IMR-90 (cell line): ENCODE measurements at regions not wholly inside any gene's neighbourhood (a gene's known extent, or its start where the extent isn't known, plus 50 kb on each side); places are given as distances from the start of the nearest gene placed in this dataset.

Source experiments
- ATAC-seq: fragments of 200-7000 bp; cut with Tn5 transposase; 2 replicates; pipeline ENCODE4 v1.9.1; 2020; ENCODE audit warnings: low read depth, mild to moderate bottlenecking, moderate library complexity
- BruUV-seq: library from RNA; stranded (reverse); fragments of 400-500 nt; replicated peaks from 2 replicates; lab custom pipeline; 2021; lab: Mats Ljungman, UMichigan
- CTCF ChIA-PET: fragments of 300-600 bp; formaldehyde crosslinking; extraction: SDS; loops from one replicate; lab custom pipeline; 2021; ENCODE audit warnings: antibody characterized with exemption; lab: Yijun Ruan, JAX
- POLR2A ChIA-PET: fragments of 300-600 bp; sonication (Branson Sonifier 250); formaldehyde crosslinking; loops from one replicate; lab custom pipeline; 2022; ENCODE audit warnings: antibody characterized with exemption; ENCODE audit not compliant: unreplicated experiment; lab: Charles Lee
- DNase-seq: peaks from one replicate; pipeline ENCODE4 v3.0.0; 2013
- H2AFZ ChIP-seq: replicated peaks from 2 replicates; pipeline ENCODE3; 2013; ENCODE audit warnings: low read length, mild to moderate bottlenecking; ENCODE audit not compliant: poor library complexity
- H2AK5ac ChIP-seq: 2 replicates; pipeline ENCODE4 v1.6.1; 2013; ENCODE audit warnings: low read depth, low read length, inconsistent platforms
- H2AK9ac ChIP-seq: replicated peaks from 2 replicates; pipeline ENCODE3; 2013; ENCODE audit warnings: mild to moderate bottlenecking, low read depth, low read length, moderate library complexity; ENCODE audit not compliant: poor library complexity
- H2BK120ac ChIP-seq: 2 replicates; pipeline ENCODE4 v1.6.1; 2013; ENCODE audit warnings: low read depth, low read length, inconsistent platforms
- H2BK15ac ChIP-seq: 3 replicates; pipeline ENCODE4 v1.6.1; 2013; ENCODE audit warnings: low read depth, low read length, inconsistent platforms
- H2BK20ac ChIP-seq: 2 replicates; pipeline ENCODE4 v1.6.1; 2013; ENCODE audit warnings: low read depth, mild to moderate bottlenecking, inconsistent platforms, low read length, moderate library complexity
- H2BK5ac ChIP-seq: 2 replicates; pipeline ENCODE4 v1.6.1; 2013; ENCODE audit warnings: mild to moderate bottlenecking, low read depth, low read length, inconsistent platforms; ENCODE audit not compliant: poor library complexity, severe bottlenecking
- H3K14ac ChIP-seq: replicated peaks from 2 replicates; pipeline ENCODE4 v1.6.1; 2013; ENCODE audit warnings: low read depth, low read length, inconsistent platforms
- H3K18ac ChIP-seq: 2 replicates; pipeline ENCODE4 v1.6.1; 2013; ENCODE audit warnings: low read depth, low read length, control low read depth
- H3K23ac ChIP-seq: 2 replicates; pipeline ENCODE4 v1.6.1; 2013; ENCODE audit warnings: low read depth, low read length, inconsistent platforms
- H3K27ac ChIP-seq: 2 replicates; pipeline ENCODE4 v1.5.1; 2013; ENCODE audit warnings: mild to moderate bottlenecking, control low read depth, low read length; ENCODE audit not compliant: insufficient read depth
- H3K27me3 ChIP-seq: 2 replicates; pipeline ENCODE4 v1.6.1; 2013; ENCODE audit warnings: low read length; ENCODE audit not compliant: control insufficient read depth, insufficient read depth
- H3K36me3 ChIP-seq: 2 replicates; pipeline ENCODE4 v1.6.1; 2013; ENCODE audit warnings: low read length, mixed read lengths; ENCODE audit not compliant: control insufficient read depth, insufficient read depth
- H3K4ac ChIP-seq: 2 replicates; pipeline ENCODE4 v1.6.1; 2013; ENCODE audit warnings: low read depth, low read length, inconsistent platforms
- H3K4me1 ChIP-seq: 2 replicates; pipeline ENCODE4 v1.6.1; 2013; ENCODE audit warnings: low read length, mixed read lengths; ENCODE audit not compliant: control insufficient read depth, insufficient read depth
- H3K4me2 ChIP-seq: 2 replicates; pipeline ENCODE4 v1.6.1; 2013; ENCODE audit warnings: low read depth, mild to moderate bottlenecking, control low read depth, low read length, moderate library complexity
- H3K4me3 ChIP-seq: 2 replicates; pipeline ENCODE4 v1.5.1; 2013; ENCODE audit warnings: low read depth, mild to moderate bottlenecking, control low read depth, low read length, moderate library complexity; ENCODE audit not compliant: insufficient read depth
- H3K56ac ChIP-seq: 2 replicates; pipeline ENCODE4 v1.6.1; 2013; ENCODE audit warnings: low read length, inconsistent platforms; ENCODE audit not compliant: insufficient read depth; ENCODE audit errors: extremely low read depth
- H3K79me1 ChIP-seq, 2 experiments: 2 replicates each; pipeline ENCODE4 v1.6.1; 2013; ENCODE audit warnings: low read length in 2 of 2, inconsistent platforms in 1 of 2, low read depth in 1 of 2
- H3K9ac ChIP-seq: 2 replicates; pipeline ENCODE4 v1.6.1; 2013; ENCODE audit warnings: low read depth, low read length, control low read depth
- H3K9me1 ChIP-seq: 2 replicates; pipeline ENCODE4 v1.6.1; 2013; ENCODE audit warnings: low read length, inconsistent platforms; ENCODE audit not compliant: insufficient read depth
- H3K9me3 ChIP-seq: 2 replicates; pipeline ENCODE4 v1.6.1; 2013; ENCODE audit warnings: low read length; ENCODE audit not compliant: control insufficient read depth, insufficient read depth
- H4K20me1 ChIP-seq: 2 replicates; pipeline ENCODE4 v1.6.1; 2013; ENCODE audit warnings: low read length, inconsistent platforms; ENCODE audit not compliant: insufficient read depth
- H4K5ac ChIP-seq: 2 replicates; pipeline ENCODE4 v1.6.1; 2013; ENCODE audit warnings: mild to moderate bottlenecking, low read depth, low read length, control low read depth
- H4K8ac ChIP-seq, 2 experiments: 2 replicates each; pipeline ENCODE4 v1.6.1; 2013; ENCODE audit warnings: low read depth in 2 of 2, low read length in 2 of 2, control low read depth in 1 of 2, inconsistent platforms in 1 of 2
- H4K91ac ChIP-seq: 2 replicates; pipeline ENCODE4 v1.6.1; 2013; ENCODE audit warnings: low read depth, low read length, inconsistent platforms; ENCODE audit not compliant: insufficient read depth
- CHD1 ChIP-seq: IDR thresholded peaks from 2 replicates; pipeline ENCODE4 v1.6.1; 2012; ENCODE audit warnings: low read depth, low read length, improper control_type of control experiment
- WGBS, 2 experiments: methylation state at CpG; one replicate each; pipeline versions ENCODE4 v1.1.5 to v1.1.7; 2013; ENCODE audit warnings: missing lambda C conversion rate in 2 of 2; ENCODE audit not compliant: insufficient read length in 1 of 2; ENCODE audit errors: extremely low coverage in 2 of 2; 5-methylcytosine and 5-hydroxymethylcytosine counted together
- dilution Hi-C: fragments of 300-500 bp; cut with HindIII; formaldehyde crosslinking; loops from one replicate; pipeline ENCODE4 v1.14.3; 2018; ENCODE audit warnings: low sequenced_read_pairs; ENCODE audit not compliant: unreplicated experiment
- in situ Hi-C: fragments of 300-500 bp; cut with MboI; formaldehyde crosslinking; loops from 3 replicates; pipeline ENCODE4 v1.14.3; 2019; ENCODE audit warnings: low sequenced_read_pairs, inconsistent platforms, mixed read lengths
- intact Hi-C: fragments of 100-400 bp; cut with micrococcal nuclease; formaldehyde crosslinking; loops from 2 replicates; pipeline ENCODE4 v1.10.0; 2022

- Histone ChIP-seq H3K27me3 (peaks cover 11% of the 10 kb centered on the region), H3K4me1 (no peaks in the 10 kb centered on the region), H3K4me3 (no peak overlapping the region), H2BK120ac (no peak overlapping the region), H2BK15ac (no peak overlapping the region), H2AK9ac (no peak overlapping the region), H3K23ac (no peak overlapping the region), H2BK5ac (no peak overlapping the region), H3K4ac (no peak overlapping the region), H3K27ac (no peak overlapping the region), H3K9me3 (no peaks in the 10 kb centered on the region), H3K36me3 (no peaks in the 10 kb centered on the region), H3K4me2 (no peak overlapping the region), H2BK20ac (no peak overlapping the region), H2AK5ac (no peak overlapping the region), H3K56ac (no peak overlapping the region), H3K18ac (no peak overlapping the region), H4K91ac (no peak overlapping the region), H3K9me1 (no peaks in the 10 kb centered on the region), H4K8ac (no peak overlapping the region), H2AFZ (no peak overlapping the region), H4K5ac (no peak overlapping the region), H4K20me1 (no peaks in the 10 kb centered on the region), H3K79me1 (no peaks in the 10 kb centered on the region), H3K9ac (no peak overlapping the region), H3K14ac (no peak overlapping the region)
- ATAC-seq (no peak), DNase-seq (no peak)
- ChIA-PET POLR2A (no interaction called here), CTCF (interaction anchor here (1.4 kb wide), 1 partner anchor 14 kb away, joined by 3 read pairs; no protein-coding TSS in a partner anchor)
- in situ Hi-C loops (no loop called here), intact Hi-C loops (no loop called here), dilution Hi-C loops (no loop called here)
- no TSS peak for BruUV-seq
- no CpG with 5 or more reads among the region's 2 CpGs for WGBS, 2 experiments
- TF ChIP-seq CHD1: no peak
These were observed 74.7 kb upstream of the GATB start for GRCh38 chr4:151835467-151835866.
